ENCODE measurements at regions not wholly inside any gene's neighbourhood (a gene's known extent, or its start where the extent isn't known, plus 50 kb on each side); places are given as distances from the start of the nearest gene placed in this dataset.
"Not testable (repeated sequence)": the region's sequence is repeated elsewhere in the genome, so short reads cannot be mapped to it uniquely, and the experiment has no call there.

GRCh38 chr12:59316938-59317337, 278.9 kb upstream of the SLC16A7 start:
- no peak overlapping the region for H2AFZ ChIP-seq (replicated peaks; ENCODE audit: low read length, poor library complexity)
- no peaks in the 10 kb centered on the region for H3K9me3 ChIP-seq (ENCODE audit: control insufficient read depth, insufficient read depth, low read length)
- WGBS, 2 experiments (ENCODE audit: extremely low coverage in 2 of 2, insufficient read length in 1 of 2), result no CpG with 5 or more reads among the region's 3 CpGs
- H4K20me1 ChIP-seq (ENCODE audit: insufficient read depth, low read length), result no peaks in the 10 kb centered on the region
- H3K79me1 ChIP-seq (ENCODE audit: low read depth in 1 of 2, low read length in 2 of 2), result no peaks in the 10 kb centered on the region
- H3K27me3 ChIP-seq (ENCODE audit: control insufficient read depth, insufficient read depth, low read length), result no peaks in the 10 kb centered on the region
- no peak overlapping the region for H3K4me3 ChIP-seq (ENCODE audit: insufficient read depth, low read depth, low read length)
- H2BK5ac ChIP-seq (ENCODE audit: low read depth, low read length, poor library complexity, severe bottlenecking), result no peak overlapping the region
- DNase-seq, result no peak
- intact Hi-C loops (cut with micrococcal nuclease), result no loop called here
- H4K8ac ChIP-seq (ENCODE audit: low read depth in 2 of 2, low read length in 2 of 2), result no peak overlapping the region
- H2BK15ac ChIP-seq (ENCODE audit: low read depth, low read length), result no peak overlapping the region
- no peaks in the 10 kb centered on the region for H3K36me3 ChIP-seq (ENCODE audit: control insufficient read depth, insufficient read depth, low read length)
- CTCF ChIA-PET, result interaction anchor here (0.6 kb wide), 1 partner anchor 1210 kb away, joined by 3 read pairs; no protein-coding TSS in a partner anchor
- H3K4me2 ChIP-seq (ENCODE audit: low read depth, low read length), result no peak overlapping the region
- H3K4ac ChIP-seq (ENCODE audit: low read depth, low read length), result no peak overlapping the region
- H3K9me1 ChIP-seq (ENCODE audit: insufficient read depth, low read length), result no peaks in the 10 kb centered on the region
- dilution Hi-C loops (cut with HindIII; ENCODE audit: low sequenced_read_pairs, unreplicated experiment), result no loop called here
- H2AK5ac ChIP-seq (ENCODE audit: low read depth, low read length), result no peak overlapping the region
- in situ Hi-C loops (cut with MboI; ENCODE audit: low sequenced_read_pairs), result no loop called here
- H2BK20ac ChIP-seq (ENCODE audit: low read depth, low read length), result no peak overlapping the region
- no peak overlapping the region for H2BK120ac ChIP-seq (ENCODE audit: low read depth, low read length)
- H3K56ac ChIP-seq (ENCODE audit: extremely low read depth, insufficient read depth, low read length), result no peak overlapping the region
- TF ChIP-seq MXI1 (IDR thresholded peaks at IDR 0.05; ENCODE audit: borderline replicate concordance, low read depth, low read length) (no peak), CEBPB (IDR thresholded peaks at IDR 0.05; ENCODE audit: low read depth, low read length) (no peak), MAZ (IDR thresholded peaks at IDR 0.05; ENCODE audit: borderline replicate concordance, low read depth, low read length) (no peak), RFX5 (IDR thresholded peaks at IDR 0.05; ENCODE audit: low read depth, low read length) (no peak)
- no peak overlapping the region for H3K9ac ChIP-seq (ENCODE audit: low read depth, low read length)
- H4K5ac ChIP-seq (ENCODE audit: low read depth, low read length), result no peak overlapping the region
- no peak overlapping the region for H2AK9ac ChIP-seq (replicated peaks; ENCODE audit: low read depth, low read length, poor library complexity)
- ATAC-seq (ENCODE audit: low read depth), result no peak
- POLR2A ChIA-PET (ENCODE audit: unreplicated experiment), result no interaction called here
- no peak overlapping the region for H3K27ac ChIP-seq (ENCODE audit: insufficient read depth, low read length)
- H3K4me1 ChIP-seq (ENCODE audit: control insufficient read depth, insufficient read depth, low read length), result no peaks in the 10 kb centered on the region
- H3K14ac ChIP-seq (replicated peaks; ENCODE audit: low read depth, low read length), result no peak overlapping the region
- no peak overlapping the region for H3K18ac ChIP-seq (ENCODE audit: low read depth, low read length)
- BruUV-seq (replicated peaks), result no TSS peak
- no peak overlapping the region for H4K91ac ChIP-seq (ENCODE audit: insufficient read depth, low read depth, low read length)
- no peak overlapping the region for H3K23ac ChIP-seq (ENCODE audit: low read depth, low read length)

- H3K4me3 ChIP-seq (ENCODE audit: insufficient read depth, low read depth, low read length); H2BK5ac ChIP-seq (ENCODE audit: low read depth, low read length, poor library complexity, severe bottlenecking); H3K9me3 ChIP-seq (ENCODE audit: control insufficient read depth, insufficient read depth, low read length); H2AFZ ChIP-seq (replicated peaks; ENCODE audit: low read length, poor library complexity); dilution Hi-C loops (cut with HindIII; ENCODE audit: low sequenced_read_pairs, unreplicated experiment); H3K14ac ChIP-seq (replicated peaks; ENCODE audit: low read depth, low read length); DNase-seq; ATAC-seq (ENCODE audit: low read depth); H3K4ac ChIP-seq (ENCODE audit: low read depth, low read length); H2AK5ac ChIP-seq (ENCODE audit: low read depth, low read length); H4K91ac ChIP-seq (ENCODE audit: insufficient read depth, low read depth, low read length); H2BK20ac ChIP-seq (ENCODE audit: low read depth, low read length); H3K18ac ChIP-seq (ENCODE audit: low read depth, low read length); H4K5ac ChIP-seq (ENCODE audit: low read depth, low read length); H3K56ac ChIP-seq (ENCODE audit: extremely low read depth, insufficient read depth, low read length); in situ Hi-C loops (cut with MboI; ENCODE audit: low sequenced_read_pairs); H2BK120ac ChIP-seq (ENCODE audit: low read depth, low read length); H4K8ac ChIP-seq (ENCODE audit: low read depth in 2 of 2, low read length in 2 of 2); H3K36me3 ChIP-seq (ENCODE audit: control insufficient read depth, insufficient read depth, low read length); H4K20me1 ChIP-seq (ENCODE audit: insufficient read depth, low read length); H3K27me3 ChIP-seq (ENCODE audit: control insufficient read depth, insufficient read depth, low read length); H3K23ac ChIP-seq (ENCODE audit: low read depth, low read length); H2AK9ac ChIP-seq (replicated peaks; ENCODE audit: low read depth, low read length, poor library complexity); H3K9me1 ChIP-seq (ENCODE audit: insufficient read depth, low read length); H3K79me1 ChIP-seq (ENCODE audit: low read depth in 1 of 2, low read length in 2 of 2); POLR2A ChIA-PET (ENCODE audit: unreplicated experiment); H3K4me1 ChIP-seq (ENCODE audit: control insufficient read depth, insufficient read depth, low read length); H3K27ac ChIP-seq (ENCODE audit: insufficient read depth, low read length); H3K4me2 ChIP-seq (ENCODE audit: low read depth, low read length); BruUV-seq (replicated peaks); H3K9ac ChIP-seq (ENCODE audit: low read depth, low read length); intact Hi-C loops (cut with micrococcal nuclease); H2BK15ac ChIP-seq (ENCODE audit: low read depth, low read length): not testable (repeated sequence)
- WGBS, 2 experiments (ENCODE audit: extremely low coverage in 2 of 2, insufficient read length in 1 of 2), result no CpG with 5 or more reads among the region's 13 CpGs
- CTCF ChIA-PET, result interaction anchor here (0.6 kb wide), 1 partner anchor 1210 kb away, joined by 3 read pairs; no protein-coding TSS in a partner anchor
Measured at GRCh38 chr12:59316354-59316753, 279.5 kb upstream of the SLC16A7 start.

Data from IMR-90 (cell line).